ENCODE measurements at regions not wholly inside any gene's neighbourhood (a gene's known extent, or its start where the extent isn't known, plus 50 kb on each side); places are given as distances from the start of the nearest gene placed in this dataset.

DNA sequence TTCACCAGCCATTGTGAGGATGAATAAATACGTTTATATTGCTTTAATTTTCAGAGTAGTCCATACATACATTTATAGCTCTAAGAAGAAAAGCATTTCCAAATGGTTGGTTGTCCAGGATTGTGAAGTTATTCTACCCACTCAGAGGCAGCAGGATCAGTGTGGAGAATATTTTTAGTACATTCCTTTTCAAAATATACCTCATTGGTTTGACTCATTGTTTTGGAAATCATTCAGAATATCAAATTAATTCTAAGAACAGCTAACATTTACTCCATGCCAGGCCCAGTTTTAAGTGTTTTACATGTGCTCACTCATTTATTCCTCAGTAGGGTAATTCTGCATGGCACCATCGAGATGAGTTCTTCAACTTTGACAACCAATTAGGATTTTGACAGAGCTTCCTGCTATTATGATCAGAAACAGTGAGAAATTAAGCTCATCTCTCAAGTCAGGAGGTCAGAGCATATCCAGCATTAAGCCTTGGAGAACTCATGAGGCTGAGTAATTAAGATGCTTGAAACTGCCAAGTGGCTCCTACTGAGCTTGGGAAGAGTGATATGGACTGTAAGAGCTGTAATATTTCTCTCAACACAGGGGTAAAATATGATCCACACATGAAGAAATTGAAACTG is 153.3 kb upstream of the CLEC14A start:
- TF ChIP-seq GATA2 (IDR thresholded peaks at IDR 0.05; ENCODE audit: low read depth, low read length) (no peak), GATA3 (IDR thresholded peaks at IDR 0.05; ENCODE audit: low read depth, low read length) (no peak)

Measured in SH-SY5Y (cell line).